ENCODE measurements at regions not wholly inside any gene's neighbourhood (a gene's known extent, or its start where the extent isn't known, plus 50 kb on each side); places are given as distances from the start of the nearest gene placed in this dataset.

DNA sequence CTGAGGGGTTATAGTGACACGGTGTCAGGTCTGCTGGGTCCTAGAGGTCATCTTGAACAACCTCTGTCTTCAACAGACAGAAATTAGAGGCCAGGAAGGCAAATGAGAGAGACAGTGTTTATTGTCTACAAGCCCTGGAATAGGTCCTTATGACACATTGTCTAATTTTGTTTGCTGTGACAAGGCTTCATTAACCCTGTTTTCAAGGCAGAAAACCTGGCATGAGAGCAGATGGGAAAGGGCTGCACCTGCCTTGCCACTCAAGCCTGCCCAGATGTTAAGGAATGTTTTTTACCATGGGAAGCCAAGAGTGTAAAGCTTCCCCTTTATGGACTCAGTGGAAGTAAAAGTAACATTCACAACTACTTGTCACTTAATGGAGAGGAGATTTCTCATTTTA lies 275.3 kb downstream of the KCNS3 start:
- Histone ChIP-seq H3K27ac (ENCODE audit: low read depth, low read length, severe bottlenecking) (no peak overlapping the region), H3K4me3 (ENCODE audit: extremely low read depth, insufficient read depth, low read length, poor library complexity, severe bottlenecking) (no peak overlapping the region), H3K36me3 (ENCODE audit: control insufficient read depth, insufficient read depth, low read length) (no peaks in the 10 kb centered on the region), H3K9me3 (ENCODE audit: control insufficient read depth, low read length) (no peaks in the 10 kb centered on the region), H3K4me1 (ENCODE audit: control insufficient read depth, insufficient read depth, low read length, poor library complexity, severe bottlenecking) (no peaks in the 10 kb centered on the region)
- WGBS, 2 experiments (ENCODE audit: insufficient coverage in 2 of 2), result 80% methylated on average over 1 of the region's 1 CpG; no CpG with 5 or more reads in 1 of the 2 experiments

GRCh38 chr2:18151237-18151636 lies 272.8 kb downstream of the KCNS3 start:
- H3K36me3 ChIP-seq (ENCODE audit: control insufficient read depth, insufficient read depth, low read length), result no peaks in the 10 kb centered on the region
- no peaks in the 10 kb centered on the region for H3K9me3 ChIP-seq (ENCODE audit: control insufficient read depth, low read length)
- H3K4me3 ChIP-seq (ENCODE audit: extremely low read depth, insufficient read depth, low read length, poor library complexity, severe bottlenecking), result no peak overlapping the region
- no peak overlapping the region for H3K27ac ChIP-seq (ENCODE audit: low read depth, low read length, severe bottlenecking)
- no peaks in the 10 kb centered on the region for H3K4me1 ChIP-seq (ENCODE audit: control insufficient read depth, insufficient read depth, low read length, poor library complexity, severe bottlenecking)
- 80 to 86% methylated on average over 2 of the region's 4 CpGs for WGBS, 2 experiments (ENCODE audit: insufficient coverage in 2 of 2)

DNA sequence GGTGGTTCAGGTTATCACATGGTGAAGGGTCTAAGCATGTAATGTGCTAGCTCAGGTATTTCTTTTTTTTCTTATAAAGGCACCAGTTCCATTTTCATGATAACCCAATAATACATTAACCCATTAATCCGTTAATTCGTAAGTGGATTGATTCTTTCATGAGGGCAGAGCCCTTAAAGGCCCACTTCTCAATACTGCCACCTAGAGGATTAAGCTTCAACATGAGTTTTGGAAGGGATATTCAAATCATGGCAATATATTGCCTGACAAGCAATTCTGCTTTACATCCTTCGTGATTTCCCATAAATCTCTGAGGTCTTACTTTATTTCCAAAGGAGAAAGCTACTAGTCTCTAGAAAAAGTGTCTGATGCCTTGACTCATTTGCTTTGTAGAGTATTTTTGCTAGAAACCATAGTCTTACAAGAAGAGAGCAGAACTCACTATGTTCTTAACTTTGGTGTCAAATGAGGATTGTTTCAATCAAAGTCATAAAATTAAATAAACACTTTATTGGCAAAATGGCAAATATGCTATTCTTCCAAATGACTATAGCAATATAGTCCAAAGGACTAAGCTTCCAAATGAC lies 271.3 kb downstream of the KCNS3 start:
- no peak overlapping the region for H3K4me3 ChIP-seq (ENCODE audit: extremely low read depth, insufficient read depth, low read length, poor library complexity, severe bottlenecking)
- H3K9me3 ChIP-seq (ENCODE audit: control insufficient read depth, low read length), result no peaks in the 10 kb centered on the region
- H3K4me1 ChIP-seq (ENCODE audit: control insufficient read depth, insufficient read depth, low read length, poor library complexity, severe bottlenecking), result no peaks in the 10 kb centered on the region
- H3K27ac ChIP-seq (ENCODE audit: low read depth, low read length, severe bottlenecking), result no peak overlapping the region
- H3K36me3 ChIP-seq (ENCODE audit: control insufficient read depth, insufficient read depth, low read length), result no peaks in the 10 kb centered on the region
- WGBS, 2 experiments (ENCODE audit: insufficient coverage in 2 of 2), result no CpG with 5 or more reads among the region's 3 CpGs

DNA sequence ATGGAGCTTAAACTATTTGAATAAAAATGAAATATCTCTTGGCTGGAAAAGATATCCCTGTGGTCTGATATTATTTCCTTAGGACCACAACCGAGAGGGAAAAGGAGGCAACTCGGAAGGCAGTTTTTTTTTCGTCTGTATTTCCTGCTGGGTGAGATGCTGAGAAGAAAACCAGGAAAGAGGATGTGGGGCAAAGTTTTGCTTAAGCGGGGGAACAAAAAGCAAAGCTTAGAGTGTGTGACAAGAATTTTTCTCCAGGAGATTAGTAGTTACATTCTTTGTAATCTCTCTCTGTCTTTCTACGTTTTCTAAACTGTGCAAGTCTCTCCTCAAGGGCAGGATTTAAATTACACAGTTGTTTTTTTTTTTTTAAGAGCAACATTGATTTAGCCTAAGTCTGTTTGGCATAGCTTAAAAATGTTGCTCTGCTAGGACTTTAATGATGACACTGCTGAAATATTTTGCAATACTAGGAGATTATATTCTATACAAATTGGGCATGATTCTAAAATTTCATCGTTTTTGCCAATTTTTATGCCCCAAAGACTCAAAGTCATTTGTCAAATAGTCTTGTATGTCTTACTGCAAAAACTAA lies 258.5 kb downstream of the KCNS3 start:
- Histone ChIP-seq H3K36me3 (ENCODE audit: control insufficient read depth, insufficient read depth, low read length) (no peaks in the 10 kb centered on the region), H3K4me1 (ENCODE audit: control insufficient read depth, insufficient read depth, low read length, poor library complexity, severe bottlenecking) (no peaks in the 10 kb centered on the region), H3K9me3 (ENCODE audit: control insufficient read depth, low read length) (no peaks in the 10 kb centered on the region), H3K4me3 (ENCODE audit: extremely low read depth, insufficient read depth, low read length, poor library complexity, severe bottlenecking) (no peak overlapping the region), H3K27ac (ENCODE audit: low read depth, low read length, severe bottlenecking) (no peak overlapping the region)
- WGBS, 2 experiments (ENCODE audit: insufficient coverage in 2 of 2), result 65 to 86% methylated on average over 4 of the region's 6 CpGs

DNA sequence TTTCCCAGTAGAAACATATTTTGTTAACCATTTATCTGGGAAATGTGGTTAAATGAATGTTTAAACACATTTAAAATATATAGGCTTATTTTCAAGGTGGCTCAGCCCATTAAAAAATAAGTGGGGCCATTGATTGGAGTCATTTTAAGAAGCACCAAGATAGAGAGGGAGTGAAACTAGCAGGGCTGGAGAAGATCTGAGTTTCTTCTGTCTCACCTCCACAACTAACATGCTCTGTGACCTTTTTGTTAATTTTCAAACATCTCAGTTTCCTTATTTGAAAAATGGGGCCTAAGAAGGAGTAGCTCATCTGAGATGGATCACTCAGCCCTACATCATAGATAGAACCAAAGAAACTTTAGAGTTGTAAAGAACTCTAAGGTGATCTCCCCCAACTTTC lies 254.8 kb downstream of the KCNS3 start:
- H3K36me3 ChIP-seq (ENCODE audit: control insufficient read depth, insufficient read depth, low read length), result no peaks in the 10 kb centered on the region
- no peaks in the 10 kb centered on the region for H3K9me3 ChIP-seq (ENCODE audit: control insufficient read depth, low read length)

DNA sequence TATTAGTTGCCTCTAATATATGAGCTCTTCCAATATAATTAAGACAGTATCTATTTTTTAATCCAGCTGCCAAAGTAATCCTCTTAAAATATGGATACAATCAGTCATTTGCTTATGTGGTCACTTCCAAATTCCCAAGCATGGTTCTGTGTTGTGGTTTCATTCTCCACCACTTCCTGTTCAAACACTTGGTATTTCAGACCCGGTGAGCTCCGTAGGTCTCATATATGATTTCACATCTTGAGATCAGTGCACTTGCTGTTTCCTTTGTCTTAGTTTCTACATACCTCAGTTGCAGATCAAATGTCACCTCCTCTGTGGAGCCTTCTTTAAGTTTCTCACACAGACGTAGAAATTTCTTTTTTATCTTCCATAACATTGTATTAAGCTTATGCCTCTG lies 254.2 kb downstream of the KCNS3 start:
- Histone ChIP-seq H3K9me3 (ENCODE audit: control insufficient read depth, low read length) (no peaks in the 10 kb centered on the region), H3K4me3 (ENCODE audit: extremely low read depth, insufficient read depth, low read length, poor library complexity, severe bottlenecking) (no peak overlapping the region), H3K4me1 (ENCODE audit: control insufficient read depth, insufficient read depth, low read length, poor library complexity, severe bottlenecking) (no peaks in the 10 kb centered on the region), H3K36me3 (ENCODE audit: control insufficient read depth, insufficient read depth, low read length) (no peaks in the 10 kb centered on the region), H3K27ac (ENCODE audit: low read depth, low read length, severe bottlenecking) (no peak overlapping the region)
- WGBS, 2 experiments (ENCODE audit: insufficient coverage in 2 of 2), result 94 to 97% methylated on average over 2 of the region's 3 CpGs

More for the DNA sequence above, 254.8 kb downstream of the KCNS3 start:
- Histone ChIP-seq H3K4me3 (ENCODE audit: extremely low read depth, insufficient read depth, low read length, poor library complexity, severe bottlenecking) (no peak overlapping the region), H3K4me1 (ENCODE audit: control insufficient read depth, insufficient read depth, low read length, poor library complexity, severe bottlenecking) (no peaks in the 10 kb centered on the region), H3K27ac (ENCODE audit: low read depth, low read length, severe bottlenecking) (no peak overlapping the region)

DNA sequence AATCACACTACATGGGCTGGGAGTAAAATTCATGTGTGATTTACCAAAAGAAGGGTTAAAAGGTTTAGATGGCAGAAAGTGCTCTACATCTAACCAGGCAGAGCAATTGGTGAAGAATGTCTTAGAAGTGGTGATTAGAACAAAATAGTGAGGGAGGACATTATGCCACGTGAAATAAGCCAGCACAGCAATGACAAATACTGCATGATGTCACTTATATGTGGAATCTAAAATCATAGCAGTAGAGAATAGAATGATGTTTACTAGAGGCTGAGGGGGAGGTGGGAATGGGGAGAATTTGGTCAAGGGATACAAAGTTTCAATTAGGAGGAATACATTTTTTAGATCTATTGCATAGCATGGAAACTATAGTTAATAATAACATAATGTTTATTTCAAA lies 253.3 kb downstream of the KCNS3 start:
- Histone ChIP-seq H3K36me3 (ENCODE audit: control insufficient read depth, insufficient read depth, low read length) (no peaks in the 10 kb centered on the region), H3K27ac (ENCODE audit: low read depth, low read length, severe bottlenecking) (no peak overlapping the region), H3K9me3 (ENCODE audit: control insufficient read depth, low read length) (no peaks in the 10 kb centered on the region), H3K4me3 (ENCODE audit: extremely low read depth, insufficient read depth, low read length, poor library complexity, severe bottlenecking) (no peak overlapping the region), H3K4me1 (ENCODE audit: control insufficient read depth, insufficient read depth, low read length, poor library complexity, severe bottlenecking) (no peaks in the 10 kb centered on the region)
- no CpG with 5 or more reads among the region's 1 CpG for WGBS, 2 experiments (ENCODE audit: insufficient coverage in 2 of 2)

DNA sequence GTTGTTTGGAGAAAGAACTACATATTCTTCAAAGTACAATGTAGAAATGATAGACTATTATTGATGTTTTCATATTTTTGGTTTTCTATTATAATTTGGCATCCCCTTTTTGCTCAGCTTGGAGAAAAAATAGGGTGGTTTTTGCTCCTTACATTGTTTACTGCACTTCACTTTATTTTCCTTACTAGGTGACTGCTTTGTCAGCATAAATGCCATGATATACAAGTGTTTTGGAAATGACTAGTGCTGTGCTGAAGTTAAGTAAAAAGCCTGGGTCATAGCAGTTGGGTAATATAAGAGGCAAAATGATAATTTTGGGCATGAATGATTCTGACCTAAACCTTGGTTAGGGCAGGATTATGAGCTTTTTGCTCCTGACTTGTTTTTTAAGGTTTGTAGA lies 250.9 kb downstream of the KCNS3 start:
- no peaks in the 10 kb centered on the region for H3K36me3 ChIP-seq (ENCODE audit: control insufficient read depth, insufficient read depth, low read length)
- H3K27ac ChIP-seq (ENCODE audit: low read depth, low read length, severe bottlenecking), result no peak overlapping the region
- H3K4me1 ChIP-seq (ENCODE audit: control insufficient read depth, insufficient read depth, low read length, poor library complexity, severe bottlenecking), result no peaks in the 10 kb centered on the region
- no peak overlapping the region for H3K4me3 ChIP-seq (ENCODE audit: extremely low read depth, insufficient read depth, low read length, poor library complexity, severe bottlenecking)
- H3K9me3 ChIP-seq (ENCODE audit: control insufficient read depth, low read length), result no peaks in the 10 kb centered on the region

- Histone ChIP-seq H3K36me3 (ENCODE audit: control insufficient read depth, insufficient read depth, low read length) (no peaks in the 10 kb centered on the region), H3K4me3 (ENCODE audit: extremely low read depth, insufficient read depth, low read length, poor library complexity, severe bottlenecking) (no peak overlapping the region), H3K4me1 (ENCODE audit: control insufficient read depth, insufficient read depth, low read length, poor library complexity, severe bottlenecking) (no peaks in the 10 kb centered on the region), H3K9me3 (ENCODE audit: control insufficient read depth, low read length) (no peaks in the 10 kb centered on the region), H3K27ac (ENCODE audit: low read depth, low read length, severe bottlenecking) (no peak overlapping the region)
- WGBS, 2 experiments (ENCODE audit: insufficient coverage in 2 of 2), result 100% methylated on average over 1 of the region's 1 CpG; no CpG with 5 or more reads in 1 of the 2 experiments
Measured at GRCh38 chr2:18125303-18125702, 246.8 kb downstream of the KCNS3 start.

DNA sequence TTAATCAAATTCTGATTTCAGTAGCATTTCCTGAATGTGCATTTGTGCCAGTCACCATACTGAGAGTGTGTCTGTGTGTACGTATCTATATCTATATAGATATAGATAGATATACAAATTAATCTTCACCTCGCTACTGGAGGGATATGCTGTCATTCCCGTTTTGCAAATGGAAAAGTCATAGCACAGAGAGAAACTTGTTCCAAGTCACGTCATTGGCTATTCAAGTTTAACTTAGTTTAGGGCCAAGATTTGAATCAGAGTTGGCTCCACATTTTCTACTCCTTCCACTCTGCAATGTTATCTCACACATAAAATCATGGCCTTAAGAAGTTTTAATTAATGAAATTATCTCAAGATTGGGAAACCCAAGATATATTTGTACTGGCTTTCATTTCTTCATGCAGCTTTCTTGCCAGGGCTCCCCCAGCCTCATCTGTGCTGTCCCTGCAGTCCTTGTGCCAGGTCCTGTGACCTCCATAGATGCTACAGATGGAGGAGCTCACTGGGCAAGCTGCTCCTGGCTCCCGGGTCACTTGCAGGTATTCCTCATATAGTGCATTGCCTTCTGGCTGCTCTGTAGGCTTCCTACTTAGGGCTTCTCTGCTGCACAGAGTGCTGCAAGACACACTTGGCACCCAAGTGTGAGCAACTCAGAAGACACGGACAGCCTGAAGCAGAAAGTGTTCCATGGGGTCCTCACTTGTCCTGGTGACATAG lies 245.8 kb downstream of the KCNS3 start:
- no peak overlapping the region for H3K4me3 ChIP-seq (ENCODE audit: extremely low read depth, insufficient read depth, low read length, poor library complexity, severe bottlenecking)
- WGBS, 2 experiments (ENCODE audit: insufficient coverage in 2 of 2), result 93 to 100% methylated on average over 2 to 3 of the region's 6 CpGs

DNA sequence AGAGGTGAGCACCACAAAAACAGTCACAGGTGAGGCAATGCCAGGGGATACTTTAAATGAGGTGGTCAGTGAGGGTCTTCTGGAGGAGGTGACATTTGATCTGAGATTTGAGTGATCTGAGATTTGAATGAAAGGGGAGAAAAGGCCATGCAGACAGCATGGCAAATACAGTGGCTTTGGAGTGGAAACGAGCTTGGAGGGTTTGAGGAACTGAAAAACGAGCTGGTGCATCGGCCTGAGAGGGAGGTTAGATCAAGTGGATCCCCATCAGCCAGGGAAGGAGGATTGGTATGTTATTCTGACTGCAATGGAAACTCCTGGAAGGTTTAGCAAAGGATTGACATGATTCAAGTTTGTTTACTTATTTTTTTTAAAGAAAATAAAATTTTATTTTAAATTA lies 245.1 kb downstream of the KCNS3 start:
- H3K27ac ChIP-seq (ENCODE audit: low read depth, low read length, severe bottlenecking), result no peak overlapping the region
- WGBS, 2 experiments (ENCODE audit: insufficient coverage in 2 of 2), result 58 to 95% methylated on average over 3 of the region's 3 CpGs
- no peak overlapping the region for H3K4me3 ChIP-seq (ENCODE audit: extremely low read depth, insufficient read depth, low read length, poor library complexity, severe bottlenecking)

More for the DNA sequence above, 245.8 kb downstream of the KCNS3 start:
- H3K4me1 ChIP-seq (ENCODE audit: control insufficient read depth, insufficient read depth, low read length, poor library complexity, severe bottlenecking), result no peaks in the 10 kb centered on the region
- H3K27ac ChIP-seq (ENCODE audit: low read depth, low read length, severe bottlenecking), result no peak overlapping the region
- H3K9me3 ChIP-seq (ENCODE audit: control insufficient read depth, low read length), result no peaks in the 10 kb centered on the region
- no peaks in the 10 kb centered on the region for H3K36me3 ChIP-seq (ENCODE audit: control insufficient read depth, insufficient read depth, low read length)

More for the DNA sequence above, 245.1 kb downstream of the KCNS3 start:
- Histone ChIP-seq H3K9me3 (ENCODE audit: control insufficient read depth, low read length) (no peaks in the 10 kb centered on the region), H3K36me3 (ENCODE audit: control insufficient read depth, insufficient read depth, low read length) (no peaks in the 10 kb centered on the region), H3K4me1 (ENCODE audit: control insufficient read depth, insufficient read depth, low read length, poor library complexity, severe bottlenecking) (no peaks in the 10 kb centered on the region)
